ENCODE measurements at regions not wholly inside any gene's neighbourhood (a gene's known extent, or its start where the extent isn't known, plus 50 kb on each side); places are given as distances from the start of the nearest gene placed in this dataset.

DNA sequence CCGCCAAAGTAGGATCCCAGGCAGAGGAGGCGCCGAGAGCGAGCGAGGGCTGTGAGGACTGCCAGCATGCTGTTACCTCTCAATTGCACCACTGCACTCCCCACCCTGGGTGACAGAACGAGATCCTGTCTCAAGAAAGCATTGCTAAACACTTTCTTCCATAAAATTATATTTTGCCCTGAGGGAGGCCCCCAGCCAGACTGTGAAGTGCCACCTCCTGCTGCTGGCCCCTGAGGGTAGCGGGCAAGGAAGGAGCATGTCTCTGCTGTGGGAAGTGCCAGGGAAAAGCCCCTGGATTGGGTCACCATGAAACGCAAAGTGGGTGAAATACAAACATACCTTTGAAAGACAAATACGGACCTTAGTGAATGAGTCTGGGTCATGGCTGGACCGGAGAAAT, 78.0 kb upstream of the AMZ2 start:
- no peak for TF ChIP-seq CTCF (IDR thresholded peaks at IDR 0.05; ENCODE audit: insufficient read depth, low read length)
- no peak for TF ChIP-seq POLR2AphosphoS5 (IDR thresholded peaks at IDR 0.05; ENCODE audit: low read depth)
- TF ChIP-seq, protein P1, sequence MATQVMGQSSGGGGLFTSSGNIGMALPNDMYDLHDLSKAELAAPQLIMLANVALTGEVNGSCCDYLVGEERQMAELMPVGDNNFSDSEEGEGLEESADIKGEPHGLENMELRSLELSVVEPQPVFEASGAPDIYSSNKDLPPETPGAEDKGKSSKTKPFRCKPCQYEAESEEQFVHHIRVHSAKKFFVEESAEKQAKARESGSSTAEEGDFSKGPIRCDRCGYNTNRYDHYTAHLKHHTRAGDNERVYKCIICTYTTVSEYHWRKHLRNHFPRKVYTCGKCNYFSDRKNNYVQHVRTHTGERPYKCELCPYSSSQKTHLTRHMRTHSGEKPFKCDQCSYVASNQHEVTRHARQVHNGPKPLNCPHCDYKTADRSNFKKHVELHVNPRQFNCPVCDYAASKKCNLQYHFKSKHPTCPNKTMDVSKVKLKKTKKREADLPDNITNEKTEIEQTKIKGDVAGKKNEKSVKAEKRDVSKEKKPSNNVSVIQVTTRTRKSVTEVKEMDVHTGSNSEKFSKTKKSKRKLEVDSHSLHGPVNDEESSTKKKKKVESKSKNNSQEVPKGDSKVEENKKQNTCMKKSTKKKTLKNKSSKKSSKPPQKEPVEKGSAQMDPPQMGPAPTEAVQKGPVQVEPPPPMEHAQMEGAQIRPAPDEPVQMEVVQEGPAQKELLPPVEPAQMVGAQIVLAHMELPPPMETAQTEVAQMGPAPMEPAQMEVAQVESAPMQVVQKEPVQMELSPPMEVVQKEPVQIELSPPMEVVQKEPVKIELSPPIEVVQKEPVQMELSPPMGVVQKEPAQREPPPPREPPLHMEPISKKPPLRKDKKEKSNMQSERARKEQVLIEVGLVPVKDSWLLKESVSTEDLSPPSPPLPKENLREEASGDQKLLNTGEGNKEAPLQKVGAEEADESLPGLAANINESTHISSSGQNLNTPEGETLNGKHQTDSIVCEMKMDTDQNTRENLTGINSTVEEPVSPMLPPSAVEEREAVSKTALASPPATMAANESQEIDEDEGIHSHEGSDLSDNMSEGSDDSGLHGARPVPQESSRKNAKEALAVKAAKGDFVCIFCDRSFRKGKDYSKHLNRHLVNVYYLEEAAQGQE (IDR thresholded peaks at IDR 0.05; ENCODE audit: insufficient replicate concordance, low read depth), result no peak
- TF ChIP-seq GABPA (IDR thresholded peaks at IDR 0.05; ENCODE audit: low read depth), result no peak

Measured in HL-60 (cell line).